HEK293 (cell line): ENCODE measurements at regions not wholly inside any gene's neighbourhood (a gene's known extent, or its start where the extent isn't known, plus 50 kb on each side); places are given as distances from the start of the nearest gene placed in this dataset.

Experiments used
- CTCF ChIP-seq: fragments of 450-650 bp; formaldehyde crosslinking; IDR thresholded peaks from 2 replicates; pipeline ENCODE4 v1.5.1; 2016; ENCODE audit warnings: missing biosample characterization, missing genetic modification characterization
- GLIS2 ChIP-seq: fragments of 450-650 bp; formaldehyde crosslinking; IDR thresholded peaks from 2 replicates; pipeline ENCODE4 v1.5.1; 2016; ENCODE audit warnings: missing biosample characterization, missing genetic modification characterization
- KLF10 ChIP-seq: fragments of 450-650 bp; IDR thresholded peaks from 2 replicates; pipeline ENCODE4 v1.5.1; 2018; ENCODE audit warnings: missing biosample characterization, mild to moderate bottlenecking, missing genetic modification characterization
- PBX3 ChIP-seq: sonication (generic); formaldehyde crosslinking; IDR thresholded peaks from 2 replicates; pipeline ENCODE4 v1.8.1; 2022; ENCODE audit warnings: mild to moderate bottlenecking, moderate library complexity, missing genetic modification reagents
- ZNF423 ChIP-seq: fragments of 450-650 bp; formaldehyde crosslinking; IDR thresholded peaks from 2 replicates; pipeline ENCODE4 v1.5.1; 2016; ENCODE audit warnings: missing biosample characterization, missing genetic modification characterization

GRCh38 chr6:96700915-96701314 lies 136.4 kb downstream of the GPR63 start:
- TF ChIP-seq CTCF (tag by site-specific recombination) (no peak), KLF10 (no peak), GLIS2 (tag by site-specific recombination) (no peak), PBX3 (CRISPR knock-in tag) (no peak), ZNF423 (tag by site-specific recombination) (no peak)
